BJ (cell line): ENCODE measurements at regions not wholly inside any gene's neighbourhood (a gene's known extent, or its start where the extent isn't known, plus 50 kb on each side); places are given as distances from the start of the nearest gene placed in this dataset.

ENCODE experiments used
- CTCF ChIA-PET: fragments of 350-600 bp; formaldehyde crosslinking; extraction: SDS; loops from one replicate; lab custom pipeline; 2021; ENCODE audit warnings: antibody characterized with exemption, inconsistent platforms; lab: Yijun Ruan, JAX
- POLR2A ChIA-PET: fragments of 300-600 bp; sonication (Branson Sonifier 250); formaldehyde crosslinking; extraction: SDS; loops from one replicate; lab custom pipeline; 2021; ENCODE audit warnings: antibody characterized with exemption; lab: Charles Lee
- DNase-seq: peaks from one replicate; pipeline ENCODE4 v3.0.0-alpha.2; 2011; ENCODE audit warnings: low read depth
- H3K27me3 ChIP-seq: 2 replicates; pipeline ENCODE4 v1.6.0; 2011; ENCODE audit warnings: low read length; ENCODE audit not compliant: control insufficient read depth, insufficient read depth
- H3K36me3 ChIP-seq: 2 replicates; pipeline ENCODE4 v1.5.1; 2011; ENCODE audit warnings: low read length; ENCODE audit not compliant: control insufficient read depth, insufficient read depth
- H3K4me3 ChIP-seq: 2 replicates; pipeline ENCODE4 v1.5.1; 2011; ENCODE audit warnings: low read depth, mild to moderate bottlenecking, control low read depth, low read length
- CTCF ChIP-seq: IDR thresholded peaks from 2 replicates; pipeline ENCODE4 v1.5.1; 2011; ENCODE audit warnings: low read depth, mild to moderate bottlenecking, control low read depth, inconsistent platforms, low read length, moderate library complexity; ENCODE audit not compliant: insufficient read depth

GRCh38 chr13:76829572-76830327 is 56.5 kb downstream of the KCTD12 start:
- ChIA-PET POLR2A (no interaction called here), CTCF (interaction anchor here (1.0 to 1.7 kb wide), 2 partner anchors 8 to 74 kb away, joined by 4 to 6 read pairs; no protein-coding TSS in a partner anchor)
- Histone ChIP-seq H3K4me3 (no peak overlapping the region), H3K27me3 (no peaks in the 10 kb centered on the region; the same call in none of the 2 replicates), H3K36me3 (no peaks in the 10 kb centered on the region; the same call in 1 of the 2 replicates)
- DNase-seq, result no peak
- no peak for TF ChIP-seq CTCF

GRCh38 chr13:76828316-76828741 is 57.9 kb downstream of the KCTD12 start:
- POLR2A ChIA-PET, result no interaction called here
- no peaks in the 10 kb centered on the region; the same call in 1 of the 2 replicates for H3K36me3 ChIP-seq
- no peak for DNase-seq
- no peak overlapping the region for H3K4me3 ChIP-seq
- no peak for TF ChIP-seq CTCF
- CTCF ChIA-PET, result no interaction called here
- no peaks in the 10 kb centered on the region; the same call in none of the 2 replicates for H3K27me3 ChIP-seq

GRCh38 chr13:76826527-76826926 is 59.7 kb downstream of the KCTD12 start:
- DNase-seq, result no peak
- no peaks in the 10 kb centered on the region; the same call in none of the 2 replicates for H3K27me3 ChIP-seq
- TF ChIP-seq CTCF, result no peak
- no peak overlapping the region for H3K4me3 ChIP-seq
- ChIA-PET POLR2A (no interaction called here), CTCF (interaction anchor here (1.1 to 7.5 kb wide), 4 partner anchors 9 to 158 kb away, joined by 3 to 52 read pairs (median 4); no protein-coding TSS in a partner anchor)
- no peaks in the 10 kb centered on the region; the same call in 1 of the 2 replicates for H3K36me3 ChIP-seq

GRCh38 chr13:76825430-76825829 is 60.8 kb downstream of the KCTD12 start:
- CTCF ChIA-PET, result interaction anchor here (1.3 to 7.5 kb wide), 4 partner anchors 59 to 158 kb away, joined by 4 to 52 read pairs (median 28); no protein-coding TSS in a partner anchor
- DNase-seq, result no peak
- Histone ChIP-seq H3K4me3 (no peak overlapping the region), H3K27me3 (no peaks in the 10 kb centered on the region; the same call in 1 of the 2 replicates), H3K36me3 (no peaks in the 10 kb centered on the region; the same call in 1 of the 2 replicates)
- POLR2A ChIA-PET, result no interaction called here
- TF ChIP-seq CTCF, result no peak

GRCh38 chr13:76823969-76824368 is 62.2 kb downstream of the KCTD12 start:
- ChIA-PET POLR2A (no interaction called here), CTCF (interaction anchor here (1.6 to 7.5 kb wide), 5 partner anchors 10 to 156 kb away, joined by 8 to 52 read pairs (median 12); no protein-coding TSS in a partner anchor)
- Histone ChIP-seq H3K36me3 (no peaks in the 10 kb centered on the region; the same call in 1 of the 2 replicates), H3K4me3 (no peak overlapping the region), H3K27me3 (no peaks in the 10 kb centered on the region; the same call in 1 of the 2 replicates)
- no peak for TF ChIP-seq CTCF
- no peak for DNase-seq
